ENCODE measurements at regions not wholly inside any gene's neighbourhood (a gene's known extent, or its start where the extent isn't known, plus 50 kb on each side); places are given as distances from the start of the nearest gene placed in this dataset.

DNA sequence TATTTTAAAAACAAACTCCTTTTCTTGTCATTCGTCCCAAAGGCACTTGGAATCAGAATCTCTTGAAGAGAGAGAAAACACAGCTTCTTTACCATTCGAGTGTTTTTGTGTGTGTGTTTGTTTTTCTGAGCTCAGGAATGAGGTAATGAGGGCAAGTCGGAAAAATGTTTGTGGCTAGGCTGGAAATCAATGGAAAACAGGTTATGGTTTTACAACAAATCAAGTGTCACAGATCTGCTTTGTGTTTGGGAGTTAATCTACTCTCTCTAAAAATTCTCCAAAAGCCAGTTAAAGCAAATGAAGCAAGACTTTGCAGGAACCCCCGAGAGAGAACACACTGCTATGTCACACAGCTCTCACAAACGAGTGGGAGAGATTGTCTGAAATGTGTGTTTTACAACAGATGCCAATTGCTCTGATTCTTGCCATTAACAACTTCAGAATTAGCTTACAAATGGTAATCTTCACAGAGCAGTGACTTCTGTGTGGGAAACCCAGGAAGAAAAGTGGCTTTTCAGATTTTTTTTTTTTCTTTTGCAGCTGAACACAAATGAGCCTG, 264.1 kb downstream of the CBLL2 start:
- no peaks in the 10 kb centered on the region for H3K4me1 ChIP-seq
- no peak overlapping the region for H3K27ac ChIP-seq
- no peak for DNase-seq (ENCODE audit: low spot score in 2 of 2)
- WGBS, 2 donors, result 19 to 26% methylated on average over 5 of the region's 5 CpGs
- H3K9me3 ChIP-seq, result no peaks in the 10 kb centered on the region
- no peaks in the 10 kb centered on the region for H3K27me3 ChIP-seq
- H3K4me3 ChIP-seq, result no peak overlapping the region
- H3K36me3 ChIP-seq, result no peaks in the 10 kb centered on the region
- no peak for TF ChIP-seq CTCF (IDR thresholded peaks at IDR 0.05)
- no peak for TF ChIP-seq EP300 (IDR thresholded peaks at IDR 0.05)
- TF ChIP-seq POLR2A (IDR thresholded peaks at IDR 0.05), result no peak

GRCh38 chrX:22538580-22538979, 265.9 kb downstream of the CBLL2 start:
- no peaks in the 10 kb centered on the region for H3K27me3 ChIP-seq
- H3K4me3 ChIP-seq, result no peak overlapping the region
- no peak overlapping the region for H3K27ac ChIP-seq
- no peaks in the 10 kb centered on the region for H3K36me3 ChIP-seq
- no peaks in the 10 kb centered on the region for H3K9me3 ChIP-seq
- 87 to 89% methylated on average over 4 of the region's 4 CpGs for WGBS, 2 donors
- no peak for TF ChIP-seq EP300 (IDR thresholded peaks at IDR 0.05)
- TF ChIP-seq POLR2A (IDR thresholded peaks at IDR 0.05), result no peak
- no peak for TF ChIP-seq CTCF (IDR thresholded peaks at IDR 0.05)
- DNase-seq (ENCODE audit: low spot score in 2 of 2), result no peak
- no peaks in the 10 kb centered on the region for H3K4me1 ChIP-seq

GRCh38 chrX:22541926-22542325, 269.2 kb downstream of the CBLL2 start:
- Histone ChIP-seq H3K27me3 (no peaks in the 10 kb centered on the region), H3K4me3 (no peak overlapping the region), H3K4me1 (no peaks in the 10 kb centered on the region), H3K27ac (no peak overlapping the region), H3K9me3 (no peaks in the 10 kb centered on the region), H3K36me3 (no peaks in the 10 kb centered on the region)
- no peak for DNase-seq (ENCODE audit: low spot score in 2 of 2)
- 53 to 68% methylated on average over 5 of the region's 5 CpGs for WGBS, 2 donors
- TF ChIP-seq EP300 (IDR thresholded peaks at IDR 0.05) (no peak), CTCF (IDR thresholded peaks at IDR 0.05) (no peak), POLR2A (IDR thresholded peaks at IDR 0.05) (no peak)

DNA sequence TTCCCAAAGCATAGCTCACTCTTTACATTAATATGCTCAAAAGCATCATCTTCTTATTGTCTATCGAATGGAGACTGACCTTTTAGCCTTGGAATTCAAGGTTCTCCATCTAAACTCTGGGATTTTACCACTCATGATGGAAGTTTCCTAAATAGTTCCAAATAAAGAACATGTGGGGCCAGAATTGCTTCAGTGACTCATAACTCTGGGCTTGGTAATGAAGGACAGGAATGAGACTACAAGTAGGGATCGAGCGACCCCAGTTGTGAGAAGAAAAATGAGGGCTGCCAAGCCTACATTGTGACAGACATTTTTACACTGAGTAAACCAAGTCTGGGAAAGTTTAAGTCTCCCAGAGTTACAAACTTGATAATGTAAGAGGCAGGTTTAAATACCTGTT, 269.9 kb downstream of the CBLL2 start:
- Histone ChIP-seq H3K9me3 (no peaks in the 10 kb centered on the region), H3K36me3 (no peaks in the 10 kb centered on the region), H3K27me3 (no peaks in the 10 kb centered on the region), H3K4me1 (no peaks in the 10 kb centered on the region), H3K4me3 (no peak overlapping the region), H3K27ac (no peak overlapping the region)
- DNase-seq (ENCODE audit: low spot score in 2 of 2), result no peak
- no peak for TF ChIP-seq POLR2A (IDR thresholded peaks at IDR 0.05)
- 81 to 88% methylated on average over 3 of the region's 3 CpGs for WGBS, 2 donors

GRCh38 chrX:22559506-22559905, 286.8 kb downstream of the CBLL2 start:
- Histone ChIP-seq H3K4me1 (no peaks in the 10 kb centered on the region), H3K36me3 (no peaks in the 10 kb centered on the region), H3K27ac (no peak overlapping the region), H3K27me3 (no peaks in the 10 kb centered on the region), H3K9me3 (no peaks in the 10 kb centered on the region), H3K4me3 (no peak overlapping the region)
- DNase-seq (ENCODE audit: low spot score in 2 of 2), result no peak
- 55 to 66% methylated on average over 4 of the region's 4 CpGs for WGBS, 2 donors
- TF ChIP-seq CTCF (IDR thresholded peaks at IDR 0.05) (no peak), EP300 (IDR thresholded peaks at IDR 0.05) (no peak), POLR2A (IDR thresholded peaks at IDR 0.05) (no peak)

Measured in tibial nerve (tissue), 4 donors.